SK-N-SH treated with all-trans-retinoic acid at 6 μM for 48 hours (cell line): ENCODE measurements at regions not wholly inside any gene's neighbourhood (a gene's known extent, or its start where the extent isn't known, plus 50 kb on each side); places are given as distances from the start of the nearest gene placed in this dataset.

Experiments
- ARNTL ChIP-seq: fragments of 450-650 bp; formaldehyde crosslinking; IDR thresholded peaks from 2 replicates; pipeline ENCODE4 v1.5.0; 2020; ENCODE audit warnings: low read depth, mild to moderate bottlenecking, moderate library complexity, borderline replicate concordance
- GLIS3 ChIP-seq: fragments of 250-450 bp; sonication (Bioruptor Pico); IDR thresholded peaks from 2 replicates; pipeline ENCODE4 v1.5.0; 2020; ENCODE audit warnings: mild to moderate bottlenecking, moderate library complexity
- PPARA ChIP-seq: fragments of 250-450 bp; sonication (Bioruptor Pico); IDR thresholded peaks from 2 replicates; pipeline ENCODE4 v1.5.0; 2020; ENCODE audit warnings: mild to moderate bottlenecking, borderline replicate concordance
- RARB ChIP-seq: fragments of 250-450 bp; sonication (Bioruptor Pico); IDR thresholded peaks from 2 replicates; pipeline ENCODE4 v1.8.0; 2021; ENCODE audit warnings: mild to moderate bottlenecking, moderate library complexity
- ZFP30 ChIP-seq: fragments of 450-650 bp; formaldehyde crosslinking; IDR thresholded peaks from 2 replicates; pipeline ENCODE4 v1.5.0; 2022; ENCODE audit warnings: mild to moderate bottlenecking, moderate library complexity
- ZNF8 ChIP-seq: fragments of 450-650 bp; formaldehyde crosslinking; IDR thresholded peaks from 2 replicates; pipeline ENCODE4 v1.5.0; 2020; ENCODE audit warnings: mild to moderate bottlenecking, moderate library complexity
- TF ChIP-seq, protein P1 (sequence below): fragments of 250-450 bp; sonication (Bioruptor Pico); IDR thresholded peaks from 2 replicates; pipeline ENCODE4 v1.5.0; 2020; ENCODE audit warnings: mild to moderate bottlenecking, moderate library complexity
- TF ChIP-seq, protein P2 (sequence below): fragments of 250-450 bp; sonication (Bioruptor Pico); IDR thresholded peaks from 2 replicates; pipeline ENCODE4 v1.5.1; 2020; ENCODE audit warnings: low read depth, mild to moderate bottlenecking, moderate library complexity
- TF ChIP-seq, protein P3 (sequence below): fragments of 250-450 bp; sonication (Bioruptor Pico); IDR thresholded peaks from 2 replicates; pipeline ENCODE4 v1.8.0; 2020; ENCODE audit warnings: mild to moderate bottlenecking, moderate library complexity, borderline replicate concordance

DNA sequence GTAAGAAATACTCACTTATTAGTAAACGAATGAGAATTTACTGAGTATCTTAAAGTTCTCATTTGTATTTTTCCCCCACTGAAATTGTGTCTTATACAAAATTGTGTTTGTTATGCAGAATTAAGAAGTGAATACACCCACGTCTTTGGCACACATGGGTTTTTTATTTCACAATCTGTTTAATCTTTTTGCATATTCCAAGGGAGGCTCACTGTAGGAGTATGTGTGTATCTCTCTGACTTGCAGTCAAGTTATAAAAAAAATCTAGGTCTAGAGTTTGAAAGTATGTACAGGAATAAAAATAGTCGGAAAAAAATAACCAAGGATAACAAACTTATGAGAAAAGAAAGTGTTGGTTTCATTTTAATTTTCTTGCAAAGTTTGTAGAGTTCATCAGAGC is 255.2 kb downstream of the PDCD6IP start:
- TF ChIP-seq, protein P1, sequence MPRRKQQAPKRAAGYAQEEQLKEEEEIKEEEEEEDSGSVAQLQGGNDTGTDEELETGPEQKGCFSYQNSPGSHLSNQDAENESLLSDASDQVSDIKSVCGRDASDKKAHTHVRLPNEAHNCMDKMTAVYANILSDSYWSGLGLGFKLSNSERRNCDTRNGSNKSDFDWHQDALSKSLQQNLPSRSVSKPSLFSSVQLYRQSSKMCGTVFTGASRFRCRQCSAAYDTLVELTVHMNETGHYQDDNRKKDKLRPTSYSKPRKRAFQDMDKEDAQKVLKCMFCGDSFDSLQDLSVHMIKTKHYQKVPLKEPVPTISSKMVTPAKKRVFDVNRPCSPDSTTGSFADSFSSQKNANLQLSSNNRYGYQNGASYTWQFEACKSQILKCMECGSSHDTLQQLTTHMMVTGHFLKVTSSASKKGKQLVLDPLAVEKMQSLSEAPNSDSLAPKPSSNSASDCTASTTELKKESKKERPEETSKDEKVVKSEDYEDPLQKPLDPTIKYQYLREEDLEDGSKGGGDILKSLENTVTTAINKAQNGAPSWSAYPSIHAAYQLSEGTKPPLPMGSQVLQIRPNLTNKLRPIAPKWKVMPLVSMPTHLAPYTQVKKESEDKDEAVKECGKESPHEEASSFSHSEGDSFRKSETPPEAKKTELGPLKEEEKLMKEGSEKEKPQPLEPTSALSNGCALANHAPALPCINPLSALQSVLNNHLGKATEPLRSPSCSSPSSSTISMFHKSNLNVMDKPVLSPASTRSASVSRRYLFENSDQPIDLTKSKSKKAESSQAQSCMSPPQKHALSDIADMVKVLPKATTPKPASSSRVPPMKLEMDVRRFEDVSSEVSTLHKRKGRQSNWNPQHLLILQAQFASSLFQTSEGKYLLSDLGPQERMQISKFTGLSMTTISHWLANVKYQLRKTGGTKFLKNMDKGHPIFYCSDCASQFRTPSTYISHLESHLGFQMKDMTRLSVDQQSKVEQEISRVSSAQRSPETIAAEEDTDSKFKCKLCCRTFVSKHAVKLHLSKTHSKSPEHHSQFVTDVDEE = no peak
- TF ChIP-seq, protein P2, sequence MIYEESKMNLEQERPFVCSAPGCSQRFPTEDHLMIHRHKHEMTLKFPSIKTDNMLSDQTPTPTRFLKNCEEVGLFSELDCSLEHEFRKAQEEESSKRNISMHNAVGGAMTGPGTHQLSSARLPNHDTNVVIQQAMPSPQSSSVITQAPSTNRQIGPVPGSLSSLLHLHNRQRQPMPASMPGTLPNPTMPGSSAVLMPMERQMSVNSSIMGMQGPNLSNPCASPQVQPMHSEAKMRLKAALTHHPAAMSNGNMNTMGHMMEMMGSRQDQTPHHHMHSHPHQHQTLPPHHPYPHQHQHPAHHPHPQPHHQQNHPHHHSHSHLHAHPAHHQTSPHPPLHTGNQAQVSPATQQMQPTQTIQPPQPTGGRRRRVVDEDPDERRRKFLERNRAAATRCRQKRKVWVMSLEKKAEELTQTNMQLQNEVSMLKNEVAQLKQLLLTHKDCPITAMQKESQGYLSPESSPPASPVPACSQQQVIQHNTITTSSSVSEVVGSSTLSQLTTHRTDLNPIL (CRISPR knock-in tag) = no peak
- no peak for TF ChIP-seq ZNF8 (CRISPR knock-in tag)
- no peak for TF ChIP-seq ZFP30 (CRISPR knock-in tag)
- no peak for TF ChIP-seq ARNTL
- TF ChIP-seq, protein P3, sequence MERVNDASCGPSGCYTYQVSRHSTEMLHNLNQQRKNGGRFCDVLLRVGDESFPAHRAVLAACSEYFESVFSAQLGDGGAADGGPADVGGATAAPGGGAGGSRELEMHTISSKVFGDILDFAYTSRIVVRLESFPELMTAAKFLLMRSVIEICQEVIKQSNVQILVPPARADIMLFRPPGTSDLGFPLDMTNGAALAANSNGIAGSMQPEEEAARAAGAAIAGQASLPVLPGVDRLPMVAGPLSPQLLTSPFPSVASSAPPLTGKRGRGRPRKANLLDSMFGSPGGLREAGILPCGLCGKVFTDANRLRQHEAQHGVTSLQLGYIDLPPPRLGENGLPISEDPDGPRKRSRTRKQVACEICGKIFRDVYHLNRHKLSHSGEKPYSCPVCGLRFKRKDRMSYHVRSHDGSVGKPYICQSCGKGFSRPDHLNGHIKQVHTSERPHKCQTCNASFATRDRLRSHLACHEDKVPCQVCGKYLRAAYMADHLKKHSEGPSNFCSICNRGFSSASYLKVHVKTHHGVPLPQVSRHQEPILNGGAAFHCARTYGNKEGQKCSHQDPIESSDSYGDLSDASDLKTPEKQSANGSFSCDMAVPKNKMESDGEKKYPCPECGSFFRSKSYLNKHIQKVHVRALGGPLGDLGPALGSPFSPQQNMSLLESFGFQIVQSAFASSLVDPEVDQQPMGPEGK (CRISPR knock-in tag) = no peak
- no peak for TF ChIP-seq GLIS3
- no peak for TF ChIP-seq PPARA (CRISPR knock-in tag)
- TF ChIP-seq RARB (CRISPR knock-in tag) = no peak
